ENCODE measurements at regions not wholly inside any gene's neighbourhood (a gene's known extent, or its start where the extent isn't known, plus 50 kb on each side); places are given as distances from the start of the nearest gene placed in this dataset.
"Not testable (repeated sequence)": the region's sequence is repeated elsewhere in the genome, so short reads cannot be mapped to it uniquely, and the experiment has no call there.

DNA sequence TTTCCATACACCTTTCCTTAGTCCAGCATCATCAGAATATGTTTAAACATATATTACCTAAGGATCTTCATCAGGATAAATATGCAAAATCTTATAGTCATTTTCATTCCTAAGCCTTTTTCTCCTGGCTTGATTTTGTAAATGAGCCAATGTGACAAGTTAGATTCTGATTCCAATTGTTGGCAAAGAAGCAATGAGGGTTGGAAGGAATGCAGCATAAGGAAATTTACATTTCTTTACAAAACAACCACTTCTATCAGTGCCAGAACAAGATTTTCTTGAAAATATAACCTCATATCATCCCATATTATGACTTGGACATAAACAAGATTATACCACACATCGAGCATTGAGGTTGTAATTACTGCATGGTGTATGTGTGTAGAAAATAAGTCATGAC lies 508.1 kb downstream of the TRAM1L1 start:
- Histone ChIP-seq H3K27me3 (ENCODE audit: insufficient read depth, low read length) (no peaks in the 10 kb centered on the region), H3K79me2 (ENCODE audit: control insufficient read depth, insufficient read depth, low read length, unreplicated experiment) (no peaks in the 10 kb centered on the region), H2AFZ (ENCODE audit: low read length, unreplicated experiment) (no peak overlapping the region), H3K27ac (ENCODE audit: low read depth, low read length) (no peak overlapping the region), H3K4me1 (ENCODE audit: control insufficient read depth, insufficient read depth, low read length, unreplicated experiment) (no peaks in the 10 kb centered on the region), H3K36me3 (ENCODE audit: insufficient read depth, low read length) (no peaks in the 10 kb centered on the region), H3K4me3 (ENCODE audit: low read depth, low read length) (no peak overlapping the region)

DNA sequence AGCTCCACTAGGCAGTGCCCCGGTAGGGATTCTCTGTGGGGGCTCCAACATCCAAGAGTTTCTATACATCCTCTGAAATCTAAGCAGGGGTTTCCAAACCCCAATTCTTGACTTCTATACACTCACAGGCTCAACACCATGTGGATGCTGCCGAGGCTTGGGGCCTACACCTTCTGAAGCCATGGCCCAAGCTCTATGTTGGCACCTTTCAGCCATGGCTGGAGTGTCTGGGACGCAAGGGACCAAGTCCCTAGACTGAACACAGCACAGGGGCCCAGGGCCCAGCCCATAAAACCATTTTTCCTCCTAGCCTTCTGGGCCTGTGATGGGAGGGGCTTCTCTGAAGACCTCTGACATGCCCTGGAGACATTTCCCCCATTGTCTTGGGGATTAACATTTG lies 511.8 kb downstream of the TRAM1L1 start:
- H3K4me1 ChIP-seq (ENCODE audit: control insufficient read depth, insufficient read depth, low read length, unreplicated experiment): no peaks in the 10 kb centered on the region
- no peak overlapping the region for H3K4me3 ChIP-seq (ENCODE audit: low read depth, low read length)
- H3K27me3 ChIP-seq (ENCODE audit: insufficient read depth, low read length): no peaks in the 10 kb centered on the region
- H3K27ac ChIP-seq (ENCODE audit: low read depth, low read length): no peak overlapping the region
- H3K36me3 ChIP-seq (ENCODE audit: insufficient read depth, low read length): no peaks in the 10 kb centered on the region
- no peaks in the 10 kb centered on the region for H3K79me2 ChIP-seq (ENCODE audit: control insufficient read depth, insufficient read depth, low read length, unreplicated experiment)
- no peak overlapping the region for H2AFZ ChIP-seq (ENCODE audit: low read length, unreplicated experiment)

DNA sequence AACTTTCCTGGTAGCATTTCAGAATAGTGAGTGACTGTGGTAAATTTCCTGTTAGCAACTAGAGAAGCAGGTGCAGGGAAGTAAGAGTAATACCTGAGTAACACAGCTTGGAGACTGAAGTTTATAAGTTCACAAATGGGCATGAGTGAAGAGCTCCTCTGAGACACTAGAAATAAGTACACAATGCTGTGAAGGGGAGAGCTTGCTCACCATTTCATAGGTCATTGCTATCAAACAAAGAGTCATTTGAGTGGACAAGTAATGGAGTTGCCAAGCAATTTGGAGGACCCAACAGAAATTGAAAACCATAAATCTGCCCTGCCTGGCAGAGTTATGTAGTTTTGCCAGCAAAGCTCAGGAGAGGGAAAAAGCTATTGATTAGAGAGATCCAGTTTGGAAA lies 523.6 kb downstream of the TRAM1L1 start:
- no peaks in the 10 kb centered on the region for H3K79me2 ChIP-seq (ENCODE audit: control insufficient read depth, insufficient read depth, low read length, unreplicated experiment)
- no peaks in the 10 kb centered on the region for H3K4me1 ChIP-seq (ENCODE audit: control insufficient read depth, insufficient read depth, low read length, unreplicated experiment)
- H2AFZ ChIP-seq (ENCODE audit: low read length, unreplicated experiment): no peak overlapping the region
- no peak overlapping the region for H3K4me3 ChIP-seq (ENCODE audit: low read depth, low read length)
- H3K36me3 ChIP-seq (ENCODE audit: insufficient read depth, low read length): no peaks in the 10 kb centered on the region
- no peak overlapping the region for H3K27ac ChIP-seq (ENCODE audit: low read depth, low read length)
- no peaks in the 10 kb centered on the region for H3K27me3 ChIP-seq (ENCODE audit: insufficient read depth, low read length)

DNA sequence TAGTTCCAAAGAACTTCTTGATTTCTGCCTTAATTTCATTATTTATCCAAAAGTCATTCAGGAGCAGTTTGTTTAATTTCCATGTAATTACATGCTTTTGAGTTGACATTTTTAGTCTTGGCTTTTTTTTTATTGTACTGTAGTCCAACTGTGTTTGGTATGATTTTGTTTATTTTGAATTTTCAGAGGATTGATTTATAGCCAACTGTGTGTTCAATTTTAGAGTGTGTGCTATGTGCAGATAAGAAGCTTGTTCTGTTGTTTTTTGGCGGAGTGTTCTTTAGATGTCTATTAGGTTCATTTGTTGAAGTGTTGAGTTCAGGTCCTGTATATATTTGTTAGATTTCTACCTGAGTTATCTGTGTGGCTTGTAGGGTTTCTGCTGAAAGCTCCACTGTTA lies 533.6 kb downstream of the TRAM1L1 start:
- Histone ChIP-seq H3K27ac (ENCODE audit: low read depth, low read length) (no peak overlapping the region), H3K27me3 (ENCODE audit: insufficient read depth, low read length) (no peaks in the 10 kb centered on the region), H3K36me3 (ENCODE audit: insufficient read depth, low read length) (no peaks in the 10 kb centered on the region), H2AFZ (ENCODE audit: low read length, unreplicated experiment) (no peak overlapping the region), H3K4me1 (ENCODE audit: control insufficient read depth, insufficient read depth, low read length, unreplicated experiment) (no peaks in the 10 kb centered on the region), H3K4me3 (ENCODE audit: low read depth, low read length) (no peak overlapping the region), H3K79me2 (ENCODE audit: control insufficient read depth, insufficient read depth, low read length, unreplicated experiment) (no peaks in the 10 kb centered on the region)

DNA sequence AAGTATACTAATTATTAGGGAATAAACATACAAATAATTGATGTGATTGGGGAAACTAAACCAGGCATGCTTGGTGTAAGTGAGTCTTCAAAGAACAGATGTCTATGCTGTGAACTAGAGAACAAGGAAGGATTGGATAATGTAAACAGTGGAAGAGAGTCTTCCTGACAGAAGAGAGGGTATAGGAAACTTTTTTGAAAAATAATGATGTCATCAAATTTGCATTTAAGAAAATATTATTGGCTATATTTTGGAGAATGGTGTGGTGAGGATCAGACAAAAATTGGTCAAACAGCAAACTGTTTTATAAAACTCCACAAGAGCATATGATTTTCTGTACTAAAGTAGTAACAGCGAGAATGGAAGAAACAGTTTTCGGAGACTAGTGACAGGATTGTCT lies 537.7 kb downstream of the TRAM1L1 start:
- no peak overlapping the region for H3K4me3 ChIP-seq (ENCODE audit: low read depth, low read length)
- no peaks in the 10 kb centered on the region for H3K36me3 ChIP-seq (ENCODE audit: insufficient read depth, low read length)
- no peak overlapping the region for H3K27ac ChIP-seq (ENCODE audit: low read depth, low read length)
- no peaks in the 10 kb centered on the region for H3K79me2 ChIP-seq (ENCODE audit: control insufficient read depth, insufficient read depth, low read length, unreplicated experiment)
- H3K27me3 ChIP-seq (ENCODE audit: insufficient read depth, low read length): no peaks in the 10 kb centered on the region
- no peak overlapping the region for H2AFZ ChIP-seq (ENCODE audit: low read length, unreplicated experiment)
- no peaks in the 10 kb centered on the region for H3K4me1 ChIP-seq (ENCODE audit: control insufficient read depth, insufficient read depth, low read length, unreplicated experiment)

DNA sequence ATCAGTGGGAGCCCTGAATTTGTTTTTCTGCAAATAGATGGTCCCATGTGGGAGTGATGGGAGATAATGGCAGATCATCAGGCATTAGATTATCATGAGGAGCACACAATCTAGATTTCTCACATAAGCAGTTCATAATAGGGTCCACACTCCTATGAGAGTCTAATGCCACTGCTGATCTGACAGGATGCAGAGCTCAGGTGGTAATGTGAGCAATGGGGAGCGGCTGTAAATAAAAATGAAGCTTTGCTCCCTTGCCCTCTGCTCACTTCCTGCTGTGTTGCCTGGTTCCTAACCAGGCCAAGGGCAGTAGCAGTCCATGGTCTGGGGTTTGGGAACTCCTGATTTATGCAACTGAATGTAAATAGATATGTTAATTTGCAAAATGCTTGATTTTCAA lies 538.6 kb downstream of the TRAM1L1 start:
- H3K27me3 ChIP-seq (ENCODE audit: insufficient read depth, low read length): no peaks in the 10 kb centered on the region
- no peaks in the 10 kb centered on the region for H3K36me3 ChIP-seq (ENCODE audit: insufficient read depth, low read length)

DNA sequence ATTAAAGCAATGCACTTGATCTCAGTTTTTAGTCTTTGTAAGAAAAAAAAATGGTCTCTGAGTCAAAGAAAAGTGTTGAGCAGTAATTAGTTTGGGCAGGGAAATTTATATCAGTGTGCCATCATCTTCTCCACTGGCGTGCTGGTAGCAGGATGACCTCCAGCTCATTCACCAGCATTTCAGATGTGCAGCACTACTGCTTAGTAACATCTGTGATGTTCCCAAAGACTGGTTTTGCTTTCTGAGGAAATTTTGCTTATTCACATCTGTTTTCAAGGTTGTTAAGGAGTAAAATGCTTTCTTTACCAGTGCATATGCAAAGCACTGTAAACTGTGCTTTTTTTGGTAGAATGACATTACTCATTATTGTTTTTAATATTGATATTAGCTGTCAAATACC lies 540.4 kb downstream of the TRAM1L1 start:
- Histone ChIP-seq H2AFZ (ENCODE audit: low read length, unreplicated experiment) (no peak overlapping the region), H3K4me3 (ENCODE audit: low read depth, low read length) (no peak overlapping the region), H3K27me3 (ENCODE audit: insufficient read depth, low read length) (no peaks in the 10 kb centered on the region), H3K36me3 (ENCODE audit: insufficient read depth, low read length) (no peaks in the 10 kb centered on the region), H3K79me2 (ENCODE audit: control insufficient read depth, insufficient read depth, low read length, unreplicated experiment) (no peaks in the 10 kb centered on the region), H3K4me1 (ENCODE audit: control insufficient read depth, insufficient read depth, low read length, unreplicated experiment) (no peaks in the 10 kb centered on the region), H3K27ac (ENCODE audit: low read depth, low read length) (no peak overlapping the region)

More for the DNA sequence above, 538.6 kb downstream of the TRAM1L1 start:
- no peak overlapping the region for H3K4me3 ChIP-seq (ENCODE audit: low read depth, low read length)
- no peaks in the 10 kb centered on the region for H3K4me1 ChIP-seq (ENCODE audit: control insufficient read depth, insufficient read depth, low read length, unreplicated experiment)
- no peak overlapping the region for H3K27ac ChIP-seq (ENCODE audit: low read depth, low read length)
- H3K79me2 ChIP-seq (ENCODE audit: control insufficient read depth, insufficient read depth, low read length, unreplicated experiment): no peaks in the 10 kb centered on the region
- no peak overlapping the region for H2AFZ ChIP-seq (ENCODE audit: low read length, unreplicated experiment)

DNA sequence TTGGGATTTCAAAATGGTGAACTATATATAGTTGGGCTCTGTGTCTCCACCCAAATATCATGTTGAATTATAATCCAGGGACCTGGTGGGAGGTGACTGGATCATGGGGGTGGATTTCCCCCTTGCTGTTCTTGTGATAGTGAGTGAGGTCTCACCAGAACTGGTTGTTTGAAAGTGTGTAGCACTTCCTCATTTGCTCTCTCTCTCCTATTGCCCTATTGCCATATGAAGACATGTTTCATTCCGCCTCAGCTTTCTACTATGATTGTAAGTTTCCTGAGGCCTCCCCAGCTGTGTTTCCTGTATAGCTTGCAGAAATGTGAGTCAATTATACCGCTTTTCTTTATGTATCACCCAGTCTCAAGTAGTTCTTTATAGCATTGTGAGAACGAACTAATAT lies 545.6 kb downstream of the TRAM1L1 start:
- no peak overlapping the region for H3K27ac ChIP-seq (ENCODE audit: low read depth, low read length)
- H3K27me3 ChIP-seq (ENCODE audit: insufficient read depth, low read length): no peaks in the 10 kb centered on the region
- no peaks in the 10 kb centered on the region for H3K4me1 ChIP-seq (ENCODE audit: control insufficient read depth, insufficient read depth, low read length, unreplicated experiment)
- no peaks in the 10 kb centered on the region for H3K36me3 ChIP-seq (ENCODE audit: insufficient read depth, low read length)
- no peak overlapping the region for H3K4me3 ChIP-seq (ENCODE audit: low read depth, low read length)
- H3K79me2 ChIP-seq (ENCODE audit: control insufficient read depth, insufficient read depth, low read length, unreplicated experiment): no peaks in the 10 kb centered on the region
- no peak overlapping the region for H2AFZ ChIP-seq (ENCODE audit: low read length, unreplicated experiment)

DNA sequence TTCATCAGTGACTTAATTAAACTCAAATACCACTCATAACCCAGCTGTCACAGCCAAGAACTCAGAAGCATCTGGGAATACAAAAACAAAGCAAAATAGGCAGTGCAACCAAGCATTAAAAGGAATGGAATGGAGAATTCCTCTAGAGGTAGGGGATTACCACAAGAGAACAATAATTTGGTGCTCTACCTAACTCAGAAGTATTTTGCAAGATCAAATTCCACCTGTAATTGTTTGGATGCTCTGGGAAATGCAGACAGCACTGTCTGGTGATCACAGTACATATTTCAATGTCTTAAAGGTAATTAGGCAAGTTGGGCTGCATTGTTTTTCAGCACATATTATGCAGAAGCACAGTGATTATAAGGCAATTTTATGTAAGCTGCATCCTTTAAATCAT lies 547.5 kb downstream of the TRAM1L1 start:
- Histone ChIP-seq H3K27me3 (ENCODE audit: insufficient read depth, low read length) (no peaks in the 10 kb centered on the region), H3K79me2 (ENCODE audit: control insufficient read depth, insufficient read depth, low read length, unreplicated experiment) (no peaks in the 10 kb centered on the region), H3K4me1 (ENCODE audit: control insufficient read depth, insufficient read depth, low read length, unreplicated experiment) (no peaks in the 10 kb centered on the region), H3K27ac (ENCODE audit: low read depth, low read length) (no peak overlapping the region), H3K36me3 (ENCODE audit: insufficient read depth, low read length) (no peaks in the 10 kb centered on the region), H3K4me3 (ENCODE audit: low read depth, low read length) (no peak overlapping the region), H2AFZ (ENCODE audit: low read length, unreplicated experiment) (no peak overlapping the region)

DNA sequence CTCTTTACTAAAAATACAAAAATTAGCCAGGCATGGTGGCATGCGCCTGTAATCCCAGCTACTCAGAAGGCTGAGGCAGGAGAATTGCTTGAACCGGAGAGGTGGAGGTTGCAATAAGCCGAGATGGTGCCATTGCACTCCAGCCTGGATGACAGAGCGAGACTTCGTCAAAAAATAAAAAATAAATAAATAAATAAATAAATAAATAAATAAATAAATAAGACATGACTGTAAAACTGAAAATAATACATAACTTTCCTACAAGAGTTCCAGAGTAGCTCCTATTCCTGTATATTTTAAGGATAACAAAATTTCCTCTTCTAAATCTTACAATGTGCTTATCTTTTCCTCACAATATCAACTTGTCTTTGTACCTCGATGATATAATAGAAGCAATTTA lies 549.4 kb downstream of the TRAM1L1 start:
- H3K27me3 ChIP-seq (ENCODE audit: insufficient read depth, low read length); H3K36me3 ChIP-seq (ENCODE audit: insufficient read depth, low read length); H3K79me2 ChIP-seq (ENCODE audit: control insufficient read depth, insufficient read depth, low read length, unreplicated experiment); H3K4me3 ChIP-seq (ENCODE audit: low read depth, low read length); H2AFZ ChIP-seq (ENCODE audit: low read length, unreplicated experiment); H3K27ac ChIP-seq (ENCODE audit: low read depth, low read length); H3K4me1 ChIP-seq (ENCODE audit: control insufficient read depth, insufficient read depth, low read length, unreplicated experiment): not testable (repeated sequence)

DNA sequence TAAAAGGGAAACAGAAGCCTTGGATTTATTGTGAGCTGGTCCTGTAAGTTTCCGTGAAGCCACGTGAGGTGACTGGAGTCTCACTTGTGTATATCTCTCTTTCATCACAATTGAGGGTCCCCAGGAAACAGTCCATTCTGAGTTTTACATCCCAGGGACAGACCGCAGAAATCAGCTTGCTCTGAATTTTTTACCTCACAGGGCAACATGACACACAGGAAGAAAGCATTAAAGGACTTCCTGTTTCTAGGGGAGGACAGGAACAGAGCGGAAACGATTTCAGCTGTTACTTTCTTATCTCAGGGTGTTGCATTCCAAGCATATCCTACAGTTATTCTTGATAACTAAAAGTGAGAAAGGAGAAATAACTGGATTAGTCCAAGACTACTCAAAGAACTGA lies 553.5 kb downstream of the TRAM1L1 start:
- no peaks in the 10 kb centered on the region for H3K79me2 ChIP-seq (ENCODE audit: control insufficient read depth, insufficient read depth, low read length, unreplicated experiment)
- H2AFZ ChIP-seq (ENCODE audit: low read length, unreplicated experiment): no peak overlapping the region
- H3K27me3 ChIP-seq (ENCODE audit: insufficient read depth, low read length): no peaks in the 10 kb centered on the region
- H3K36me3 ChIP-seq (ENCODE audit: insufficient read depth, low read length): no peaks in the 10 kb centered on the region
- H3K4me3 ChIP-seq (ENCODE audit: low read depth, low read length): no peak overlapping the region
- H3K27ac ChIP-seq (ENCODE audit: low read depth, low read length): no peak overlapping the region
- no peaks in the 10 kb centered on the region for H3K4me1 ChIP-seq (ENCODE audit: control insufficient read depth, insufficient read depth, low read length, unreplicated experiment)

DNA sequence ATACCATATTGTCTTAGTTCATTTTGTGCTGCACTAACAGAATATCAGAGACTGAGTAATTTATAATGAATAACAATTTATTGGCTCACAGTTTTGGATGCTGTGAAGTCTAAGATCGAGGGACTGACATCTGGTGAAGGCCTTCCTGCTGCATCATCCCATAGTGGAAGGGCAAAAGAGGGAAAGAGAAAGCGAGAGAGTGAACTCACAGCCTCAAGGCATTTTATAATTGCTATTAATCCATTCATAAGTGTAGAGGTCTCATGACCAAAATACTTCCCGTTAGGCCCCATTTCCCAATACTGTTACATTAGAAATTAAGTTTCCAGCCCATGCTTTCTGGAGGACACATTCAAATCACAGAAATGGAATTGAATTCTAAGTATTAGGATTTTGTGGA lies 554.4 kb downstream of the TRAM1L1 start:
- H3K27me3 ChIP-seq (ENCODE audit: insufficient read depth, low read length): no peaks in the 10 kb centered on the region
- no peak overlapping the region for H3K4me3 ChIP-seq (ENCODE audit: low read depth, low read length)
- H3K4me1 ChIP-seq (ENCODE audit: control insufficient read depth, insufficient read depth, low read length, unreplicated experiment): no peaks in the 10 kb centered on the region
- no peak overlapping the region for H3K27ac ChIP-seq (ENCODE audit: low read depth, low read length)
- H3K36me3 ChIP-seq (ENCODE audit: insufficient read depth, low read length): no peaks in the 10 kb centered on the region
- no peak overlapping the region for H2AFZ ChIP-seq (ENCODE audit: low read length, unreplicated experiment)
- no peaks in the 10 kb centered on the region for H3K79me2 ChIP-seq (ENCODE audit: control insufficient read depth, insufficient read depth, low read length, unreplicated experiment)

All from ACC112 (cell line).